NCI-H524 treated with DMSO at 0.1 percent for 48 hours (cell line): ENCODE measurements at regions not wholly inside any gene's neighbourhood (a gene's known extent, or its start where the extent isn't known, plus 50 kb on each side); places are given as distances from the start of the nearest gene placed in this dataset.
A peak's percentile ranks its signal among the peaks of the same experiment; 100 is the strongest.

Experiments used
- DNase-seq: peaks from one replicate; lab custom pipeline; 2025; lab: John Stamatoyannopoulos, UW

GRCh38 chr20:8935878-8936277, 133.0 kb upstream of the PLCB4 start:
- DNase-seq = no peak

- no peak for DNase-seq
Observed at GRCh38 chr20:8938532-8938931, 130.4 kb upstream of the PLCB4 start.

GRCh38 chr20:8940326-8940725, 128.6 kb upstream of the PLCB4 start:
- DNase-seq = no peak

- no peak for DNase-seq
Observed at GRCh38 chr20:8943631-8944030, 125.3 kb upstream of the PLCB4 start.

GRCh38 chr20:8946036-8946940, 122.6 kb upstream of the PLCB4 start:
- peak; percentile 47 for DNase-seq

GRCh38 chr20:8948442-8949020, 120.4 kb upstream of the PLCB4 start:
- peak; percentile 21 for DNase-seq

GRCh38 chr20:8951164-8951563, 117.7 kb upstream of the PLCB4 start:
- peak; percentile 23 for DNase-seq

- peak; percentile 98 for DNase-seq
Observed at GRCh38 chr20:8952721-8953120, 116.2 kb upstream of the PLCB4 start.

GRCh38 chr20:8953300-8953699, 115.6 kb upstream of the PLCB4 start:
- no peak for DNase-seq

- no peak for DNase-seq
Observed at GRCh38 chr20:8960241-8960640, 108.6 kb upstream of the PLCB4 start.

- DNase-seq = no peak
Observed at GRCh38 chr20:8963330-8963729, 105.6 kb upstream of the PLCB4 start.

GRCh38 chr20:8964959-8965562, 103.8 kb upstream of the PLCB4 start:
- no peak for DNase-seq

GRCh38 chr20:8967641-8968245, 101.1 kb upstream of the PLCB4 start:
- no peak for DNase-seq

- DNase-seq = no peak
Observed at GRCh38 chr20:8969146-8969583, 99.7 kb upstream of the PLCB4 start.

GRCh38 chr20:8971669-8972316, 97.1 kb upstream of the PLCB4 start:
- DNase-seq = no peak

- no peak for DNase-seq
Observed at GRCh38 chr20:8972963-8973705, 95.8 kb upstream of the PLCB4 start.

- no peak for DNase-seq
Observed at GRCh38 chr20:8974009-8974708, 94.7 kb upstream of the PLCB4 start.

GRCh38 chr20:8981482-8981881, 87.4 kb upstream of the PLCB4 start:
- no peak for DNase-seq

GRCh38 chr20:8983478-8984345, 85.2 kb upstream of the PLCB4 start:
- DNase-seq = no peak

- no peak for DNase-seq
Observed at GRCh38 chr20:8986631-8987030, 82.3 kb upstream of the PLCB4 start.
